ENCODE measurements at regions not wholly inside any gene's neighbourhood (a gene's known extent, or its start where the extent isn't known, plus 50 kb on each side); places are given as distances from the start of the nearest gene placed in this dataset.
"Not testable (repeated sequence)": the region's sequence is repeated elsewhere in the genome, so short reads cannot be mapped to it uniquely, and the experiment has no call there.

GRCh38 chr6:58016614-58017013 lies 699.2 kb downstream of the PRIM2 start:
- ATAC-seq (ENCODE audit: insufficient read depth, low read depth); H3K36me3 ChIP-seq (ENCODE audit: insufficient read depth, low read length); H4K20me1 ChIP-seq (ENCODE audit: insufficient read depth, low read length); H3K79me2 ChIP-seq (ENCODE audit: insufficient read depth, low read length); H3K4me3 ChIP-seq (ENCODE audit: low read depth in 1 of 2, low read length in 2 of 2); H3K9ac ChIP-seq (ENCODE audit: low read depth, low read length); H3K4me1 ChIP-seq (ENCODE audit: insufficient read depth, low read length); DNase-seq; H3K9me3 ChIP-seq (ENCODE audit: insufficient read depth, low read length, severe bottlenecking); H3K27ac ChIP-seq (ENCODE audit: low read length); H2AFZ ChIP-seq (ENCODE audit: low read depth, low read length); H3K27me3 ChIP-seq (ENCODE audit: insufficient read depth, low read length, poor library complexity); H3K4me2 ChIP-seq (ENCODE audit: insufficient read depth, low read length): not testable (repeated sequence)

- H3K4me1 ChIP-seq (ENCODE audit: insufficient read depth, low read length); ATAC-seq (ENCODE audit: insufficient read depth, low read depth); H3K4me2 ChIP-seq (ENCODE audit: insufficient read depth, low read length); H3K27me3 ChIP-seq (ENCODE audit: insufficient read depth, low read length, poor library complexity); H2AFZ ChIP-seq (ENCODE audit: low read depth, low read length); H3K36me3 ChIP-seq (ENCODE audit: insufficient read depth, low read length); DNase-seq; H3K27ac ChIP-seq (ENCODE audit: low read length); H3K4me3 ChIP-seq (ENCODE audit: low read depth in 1 of 2, low read length in 2 of 2); H3K9me3 ChIP-seq (ENCODE audit: insufficient read depth, low read length, severe bottlenecking); H3K9ac ChIP-seq (ENCODE audit: low read depth, low read length); H3K79me2 ChIP-seq (ENCODE audit: insufficient read depth, low read length); H4K20me1 ChIP-seq (ENCODE audit: insufficient read depth, low read length): not testable (repeated sequence)
These were observed 710.8 kb downstream of the PRIM2 start for GRCh38 chr6:58028188-58028587.

DNA sequence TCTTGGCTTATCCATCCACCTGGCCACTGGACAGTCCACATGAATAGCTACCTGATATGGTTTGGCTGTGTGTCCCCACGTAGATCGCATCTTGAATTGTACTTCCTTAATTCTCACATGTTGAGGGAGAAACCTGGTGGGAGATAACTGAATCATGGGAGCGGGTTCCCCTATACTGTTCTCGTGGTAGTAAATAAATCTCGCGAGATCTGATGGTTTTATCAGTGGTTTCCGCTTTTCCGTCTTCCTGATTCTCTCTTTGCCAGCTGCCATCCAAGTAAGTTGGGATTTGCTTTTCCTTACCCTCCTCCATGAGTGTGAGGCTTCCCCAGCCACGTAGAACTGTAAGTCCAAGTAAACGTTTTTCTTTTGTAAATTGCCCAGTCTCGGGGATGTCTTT lies 720.8 kb downstream of the PRIM2 start:
- ATAC-seq (ENCODE audit: insufficient read depth, low read depth); H3K27me3 ChIP-seq (ENCODE audit: insufficient read depth, low read length, poor library complexity); H3K27ac ChIP-seq (ENCODE audit: low read length); H3K4me3 ChIP-seq (ENCODE audit: low read depth in 1 of 2, low read length in 2 of 2); DNase-seq; H4K20me1 ChIP-seq (ENCODE audit: insufficient read depth, low read length); H2AFZ ChIP-seq (ENCODE audit: low read depth, low read length); H3K4me2 ChIP-seq (ENCODE audit: insufficient read depth, low read length); H3K9ac ChIP-seq (ENCODE audit: low read depth, low read length); H3K36me3 ChIP-seq (ENCODE audit: insufficient read depth, low read length); H3K9me3 ChIP-seq (ENCODE audit: insufficient read depth, low read length, severe bottlenecking); H3K4me1 ChIP-seq (ENCODE audit: insufficient read depth, low read length); H3K79me2 ChIP-seq (ENCODE audit: insufficient read depth, low read length): not testable (repeated sequence)

GRCh38 chr6:58046584-58046983 lies 729.2 kb downstream of the PRIM2 start:
- ATAC-seq (ENCODE audit: insufficient read depth, low read depth); H3K9me3 ChIP-seq (ENCODE audit: insufficient read depth, low read length, severe bottlenecking); H3K4me2 ChIP-seq (ENCODE audit: insufficient read depth, low read length): not testable (repeated sequence)

GRCh38 chr6:58047389-58047788 lies 730.0 kb downstream of the PRIM2 start:
- not testable (repeated sequence) for H3K9me3 ChIP-seq (ENCODE audit: insufficient read depth, low read length, severe bottlenecking); H3K27ac ChIP-seq (ENCODE audit: low read length); H3K4me1 ChIP-seq (ENCODE audit: insufficient read depth, low read length); DNase-seq; H3K79me2 ChIP-seq (ENCODE audit: insufficient read depth, low read length); H3K27me3 ChIP-seq (ENCODE audit: insufficient read depth, low read length, poor library complexity); H3K9ac ChIP-seq (ENCODE audit: low read depth, low read length); H4K20me1 ChIP-seq (ENCODE audit: insufficient read depth, low read length); H2AFZ ChIP-seq (ENCODE audit: low read depth, low read length); ATAC-seq (ENCODE audit: insufficient read depth, low read depth); H3K4me2 ChIP-seq (ENCODE audit: insufficient read depth, low read length); H3K4me3 ChIP-seq (ENCODE audit: low read depth in 1 of 2, low read length in 2 of 2); H3K36me3 ChIP-seq (ENCODE audit: insufficient read depth, low read length)

More at GRCh38 chr6:58046584-58046983, 729.2 kb downstream of the PRIM2 start:
- H3K27ac ChIP-seq (ENCODE audit: low read length); H4K20me1 ChIP-seq (ENCODE audit: insufficient read depth, low read length); H3K4me3 ChIP-seq (ENCODE audit: low read depth in 1 of 2, low read length in 2 of 2); DNase-seq; H3K4me1 ChIP-seq (ENCODE audit: insufficient read depth, low read length); H3K9ac ChIP-seq (ENCODE audit: low read depth, low read length); H3K36me3 ChIP-seq (ENCODE audit: insufficient read depth, low read length); H2AFZ ChIP-seq (ENCODE audit: low read depth, low read length); H3K79me2 ChIP-seq (ENCODE audit: insufficient read depth, low read length); H3K27me3 ChIP-seq (ENCODE audit: insufficient read depth, low read length, poor library complexity): not testable (repeated sequence)

DNA sequence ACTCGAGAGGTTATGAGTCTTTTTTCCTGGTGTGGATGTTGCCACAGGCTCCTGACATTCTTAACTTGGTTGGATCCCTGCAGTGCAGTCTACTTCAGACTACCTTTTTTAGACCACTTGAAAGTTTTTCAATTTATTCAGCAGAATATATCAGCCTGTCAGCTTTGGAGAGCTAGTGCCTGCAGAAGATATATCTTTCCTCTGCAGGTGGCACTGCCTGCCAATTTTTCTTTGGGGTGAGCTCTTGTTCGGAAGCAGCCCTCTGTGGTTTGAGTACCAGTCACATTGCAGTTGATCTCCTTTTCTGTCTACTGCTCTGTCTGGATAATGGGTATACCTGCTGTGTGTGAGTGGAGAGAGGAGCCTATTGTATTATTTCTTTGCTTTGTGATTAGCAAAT lies 730.4 kb downstream of the PRIM2 start:
- H3K27ac ChIP-seq (ENCODE audit: low read length); H3K36me3 ChIP-seq (ENCODE audit: insufficient read depth, low read length); H3K79me2 ChIP-seq (ENCODE audit: insufficient read depth, low read length); H3K9ac ChIP-seq (ENCODE audit: low read depth, low read length); H3K4me1 ChIP-seq (ENCODE audit: insufficient read depth, low read length); H4K20me1 ChIP-seq (ENCODE audit: insufficient read depth, low read length); H3K27me3 ChIP-seq (ENCODE audit: insufficient read depth, low read length, poor library complexity); H3K9me3 ChIP-seq (ENCODE audit: insufficient read depth, low read length, severe bottlenecking); H3K4me2 ChIP-seq (ENCODE audit: insufficient read depth, low read length); ATAC-seq (ENCODE audit: insufficient read depth, low read depth); H3K4me3 ChIP-seq (ENCODE audit: low read depth in 1 of 2, low read length in 2 of 2); DNase-seq; H2AFZ ChIP-seq (ENCODE audit: low read depth, low read length): not testable (repeated sequence)

- not testable (repeated sequence) for ATAC-seq (ENCODE audit: insufficient read depth, low read depth); H3K4me1 ChIP-seq (ENCODE audit: insufficient read depth, low read length); H3K79me2 ChIP-seq (ENCODE audit: insufficient read depth, low read length); H3K9me3 ChIP-seq (ENCODE audit: insufficient read depth, low read length, severe bottlenecking); DNase-seq; H3K36me3 ChIP-seq (ENCODE audit: insufficient read depth, low read length); H3K4me3 ChIP-seq (ENCODE audit: low read depth in 1 of 2, low read length in 2 of 2); H2AFZ ChIP-seq (ENCODE audit: low read depth, low read length); H3K27me3 ChIP-seq (ENCODE audit: insufficient read depth, low read length, poor library complexity); H3K27ac ChIP-seq (ENCODE audit: low read length); H3K4me2 ChIP-seq (ENCODE audit: insufficient read depth, low read length); H3K9ac ChIP-seq (ENCODE audit: low read depth, low read length); H4K20me1 ChIP-seq (ENCODE audit: insufficient read depth, low read length)
These were observed 738.2 kb downstream of the PRIM2 start for GRCh38 chr6:58055465-58056176.

DNA sequence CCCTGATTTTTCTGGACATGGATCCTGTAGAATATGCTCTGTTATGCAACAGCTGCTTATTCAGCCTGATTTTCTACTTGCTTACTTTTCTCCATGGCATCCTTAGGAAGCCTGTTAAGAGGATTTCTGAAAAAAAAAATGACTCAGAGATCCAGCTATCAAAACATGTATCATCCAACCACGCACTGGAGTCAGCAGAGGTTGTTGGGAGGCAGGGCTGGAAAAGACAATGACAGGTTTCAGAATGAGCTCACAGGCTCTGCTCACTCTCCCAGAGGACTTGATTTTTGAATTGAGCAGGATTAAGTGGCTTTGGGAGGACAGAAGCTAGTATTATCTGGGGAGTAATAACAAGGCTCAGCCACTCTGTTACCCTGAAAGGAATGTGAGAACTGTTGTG lies 742.3 kb downstream of the PRIM2 start:
- H3K27me3 ChIP-seq (ENCODE audit: insufficient read depth, low read length, poor library complexity); DNase-seq; H3K4me1 ChIP-seq (ENCODE audit: insufficient read depth, low read length); H4K20me1 ChIP-seq (ENCODE audit: insufficient read depth, low read length); H3K27ac ChIP-seq (ENCODE audit: low read length); H2AFZ ChIP-seq (ENCODE audit: low read depth, low read length); H3K36me3 ChIP-seq (ENCODE audit: insufficient read depth, low read length); H3K9me3 ChIP-seq (ENCODE audit: insufficient read depth, low read length, severe bottlenecking); H3K9ac ChIP-seq (ENCODE audit: low read depth, low read length); H3K4me2 ChIP-seq (ENCODE audit: insufficient read depth, low read length); ATAC-seq (ENCODE audit: insufficient read depth, low read depth); H3K79me2 ChIP-seq (ENCODE audit: insufficient read depth, low read length); H3K4me3 ChIP-seq (ENCODE audit: low read depth in 1 of 2, low read length in 2 of 2): not testable (repeated sequence)

Data from DND-41 (cell line).